HPDE6-E6E7 (cell line): ENCODE measurements at regions not wholly inside any gene's neighbourhood (a gene's known extent, or its start where the extent isn't known, plus 50 kb on each side); places are given as distances from the start of the nearest gene placed in this dataset.
"Not testable (repeated sequence)": the region's sequence is repeated elsewhere in the genome, so short reads cannot be mapped to it uniquely, and the experiment has no call there.

Experiments used
- DNase-seq: peaks from one replicate; pipeline ENCODE4 v3.0.0; 2011; ENCODE audit warnings: missing footprints; ENCODE audit errors: extremely low spot score

- no peak for DNase-seq
Measured at GRCh38 chrX:10965174-10965798, 145.8 kb upstream of the HCCS start.

DNA sequence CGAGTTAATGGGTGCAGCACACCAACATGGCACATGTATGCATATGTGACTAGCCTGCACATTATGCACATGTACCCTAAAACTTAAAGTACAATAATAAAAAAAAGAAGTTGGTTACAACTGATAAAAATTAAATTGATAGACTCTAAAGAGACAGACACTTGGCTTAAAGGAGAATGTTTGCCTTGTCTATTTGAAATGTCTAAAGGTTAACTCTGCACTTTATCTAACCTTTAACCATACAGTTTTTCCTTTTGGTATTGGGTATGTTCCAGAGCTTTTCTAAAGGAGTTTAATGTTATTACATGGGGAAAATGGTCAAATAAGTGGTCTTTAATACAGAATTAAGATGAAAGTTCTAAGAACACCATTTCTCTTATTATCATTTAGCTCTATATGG is 145.1 kb upstream of the HCCS start:
- DNase-seq = no peak

GRCh38 chrX:10971176-10971575 is 140.0 kb upstream of the HCCS start:
- no peak for DNase-seq

GRCh38 chrX:10971759-10972158 is 139.4 kb upstream of the HCCS start:
- DNase-seq = no peak

- no peak for DNase-seq
Measured at GRCh38 chrX:10972706-10973105, 138.4 kb upstream of the HCCS start.

DNA sequence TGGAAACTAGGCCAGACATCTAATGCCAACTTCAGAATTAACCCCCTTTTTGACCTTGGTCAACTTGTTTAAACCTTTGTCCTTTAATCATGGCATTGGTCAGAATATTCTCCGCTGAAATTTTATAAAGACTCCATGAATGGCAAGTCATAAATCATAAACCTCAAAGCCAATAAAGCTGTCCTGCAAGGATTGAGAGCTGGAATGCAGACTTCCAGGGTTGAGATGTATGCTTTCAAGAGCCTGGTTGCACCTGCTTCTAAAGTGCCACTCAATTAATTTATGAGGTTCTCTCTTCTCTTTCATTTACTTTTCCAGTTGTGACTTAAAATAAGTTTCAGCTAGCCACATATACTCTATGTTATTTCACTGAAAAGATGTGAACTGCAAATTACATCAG is 136.2 kb upstream of the HCCS start:
- DNase-seq = no peak

- peak; percentile 7 for DNase-seq
Measured at GRCh38 chrX:10979956-10980355, 131.2 kb upstream of the HCCS start.

- DNase-seq = no peak
Measured at GRCh38 chrX:10981506-10981905, 129.6 kb upstream of the HCCS start.

- no peak for DNase-seq
Measured at GRCh38 chrX:10983526-10983925, 127.6 kb upstream of the HCCS start.

- DNase-seq = no peak
Measured at GRCh38 chrX:10984213-10984612, 126.9 kb upstream of the HCCS start.

GRCh38 chrX:10986616-10987015 is 124.5 kb upstream of the HCCS start:
- DNase-seq = no peak

GRCh38 chrX:10988653-10989052 is 122.5 kb upstream of the HCCS start:
- DNase-seq = no peak

GRCh38 chrX:10989386-10989785 is 121.7 kb upstream of the HCCS start:
- no peak for DNase-seq

GRCh38 chrX:10990418-10990817 is 120.7 kb upstream of the HCCS start:
- DNase-seq = no peak

DNA sequence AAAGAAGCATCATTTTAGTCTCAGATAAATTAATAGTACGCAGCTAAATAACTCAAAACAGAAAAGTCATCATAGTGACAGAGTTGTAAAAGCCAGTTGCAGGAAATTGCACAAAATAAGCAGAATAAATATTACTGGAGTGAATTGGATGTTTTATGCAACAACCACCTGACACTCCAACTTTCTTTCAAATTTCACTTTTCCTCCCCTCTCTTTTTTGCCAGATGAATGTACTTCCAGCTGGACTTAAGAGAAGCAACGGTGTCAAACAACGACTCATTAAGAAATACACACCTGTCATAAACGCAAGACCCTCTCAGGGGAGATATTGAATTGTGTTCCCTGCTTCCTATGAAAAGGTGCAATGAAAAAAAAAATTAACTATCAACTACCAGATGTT is 120.2 kb upstream of the HCCS start:
- no peak for DNase-seq

- DNase-seq = no peak
Measured at GRCh38 chrX:10992110-10992509, 119.0 kb upstream of the HCCS start.

DNA sequence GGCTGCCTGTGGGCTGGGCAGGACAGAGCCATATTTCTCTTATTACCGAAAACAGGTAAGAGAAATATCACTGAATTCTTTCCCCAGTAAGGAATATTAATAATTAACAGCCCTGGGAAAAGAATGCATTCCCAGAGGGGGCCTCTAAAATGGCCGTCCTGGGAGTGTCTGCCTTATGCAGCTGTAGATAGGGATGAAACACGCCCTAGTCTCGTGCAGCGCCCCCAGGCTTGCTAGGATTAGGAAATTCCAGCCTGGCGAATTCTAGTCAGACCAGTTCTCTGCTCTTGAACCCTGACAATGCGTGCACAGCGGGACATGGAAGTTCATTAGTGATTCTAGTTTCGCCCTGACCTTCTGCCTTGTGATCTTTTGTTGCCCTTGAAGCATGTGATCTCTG is 104.1 kb upstream of the HCCS start:
- not testable (repeated sequence) for DNase-seq

- DNase-seq = no peak
Measured at GRCh38 chrX:11010476-11010875, 100.7 kb upstream of the HCCS start.

DNA sequence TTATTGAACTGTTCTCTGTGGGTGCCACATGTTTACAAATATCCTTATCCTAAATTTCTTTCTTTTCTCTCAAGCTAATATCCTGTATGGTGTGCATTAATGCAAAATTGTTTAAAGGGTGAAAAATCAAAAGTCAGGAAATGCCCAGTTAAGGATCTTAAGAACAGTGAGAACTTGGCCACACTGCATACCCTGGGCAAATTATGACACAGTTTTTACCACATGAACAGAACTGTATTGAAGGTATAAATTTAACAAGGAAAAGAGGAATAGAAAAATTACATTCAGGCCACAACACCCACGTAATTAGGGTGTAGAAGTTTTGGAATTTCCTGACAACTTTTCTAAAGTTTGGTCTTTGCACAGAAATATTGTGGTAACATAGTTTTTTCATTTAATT is 94.4 kb upstream of the HCCS start:
- DNase-seq = no peak

DNA sequence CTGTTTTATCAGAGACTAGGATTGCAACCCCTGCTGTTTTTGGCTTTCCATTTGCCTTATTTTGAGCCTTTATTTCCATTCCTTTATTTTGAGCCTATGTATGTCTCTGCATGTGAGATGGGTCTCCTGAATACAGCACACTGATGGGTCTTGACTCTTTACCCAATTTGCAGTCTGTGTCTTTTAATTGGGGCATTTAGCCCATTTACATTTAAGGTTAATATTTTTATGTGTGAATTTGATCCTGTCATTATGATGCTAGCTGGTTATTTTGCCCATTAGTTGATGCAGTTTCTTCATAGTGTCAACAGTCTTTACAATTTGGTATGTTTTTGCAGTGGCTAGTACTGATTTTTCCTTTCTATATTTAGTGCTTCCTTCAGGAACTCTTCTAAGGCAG is 88.5 kb upstream of the HCCS start:
- DNase-seq = not testable (repeated sequence)

DNA sequence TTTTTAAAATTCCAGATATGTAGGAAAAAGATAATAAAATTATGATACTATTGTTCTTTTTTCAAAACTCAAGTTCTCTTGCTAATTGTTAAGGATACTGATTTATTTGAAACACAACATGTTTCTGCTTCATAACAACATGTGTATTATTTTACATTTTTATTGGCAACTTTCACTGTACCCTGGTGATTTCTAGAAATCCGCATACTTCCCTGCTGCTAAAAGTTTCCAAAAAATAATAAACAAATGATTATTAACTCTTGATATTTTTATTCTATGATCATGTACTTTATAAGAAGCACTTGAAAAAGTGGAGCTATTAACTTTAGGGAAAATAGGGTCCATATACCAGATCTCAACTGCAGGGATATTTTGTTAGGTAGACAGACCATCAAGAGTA is 71.2 kb upstream of the HCCS start:
- no peak for DNase-seq

GRCh38 chrX:11040405-11040804 is 70.7 kb upstream of the HCCS start:
- DNase-seq = no peak

DNA sequence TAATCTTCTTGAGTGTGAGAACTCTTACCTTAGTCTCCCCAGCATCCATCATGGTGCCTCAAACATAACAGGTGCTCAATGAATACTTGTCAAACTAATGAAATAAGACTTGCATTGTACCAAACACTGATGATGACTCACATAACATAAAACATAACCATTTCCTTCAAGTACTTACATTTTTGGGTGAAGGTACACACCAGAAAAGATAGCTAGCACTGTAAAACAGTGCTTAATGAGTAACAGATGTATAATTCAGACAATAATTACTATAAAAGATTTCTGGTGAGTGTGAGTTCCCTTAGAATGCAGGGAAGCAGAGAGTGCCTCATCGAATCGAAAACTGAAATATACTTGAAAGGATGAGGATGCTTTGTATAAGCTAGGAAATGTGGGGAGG is 70.1 kb upstream of the HCCS start:
- DNase-seq = no peak

DNA sequence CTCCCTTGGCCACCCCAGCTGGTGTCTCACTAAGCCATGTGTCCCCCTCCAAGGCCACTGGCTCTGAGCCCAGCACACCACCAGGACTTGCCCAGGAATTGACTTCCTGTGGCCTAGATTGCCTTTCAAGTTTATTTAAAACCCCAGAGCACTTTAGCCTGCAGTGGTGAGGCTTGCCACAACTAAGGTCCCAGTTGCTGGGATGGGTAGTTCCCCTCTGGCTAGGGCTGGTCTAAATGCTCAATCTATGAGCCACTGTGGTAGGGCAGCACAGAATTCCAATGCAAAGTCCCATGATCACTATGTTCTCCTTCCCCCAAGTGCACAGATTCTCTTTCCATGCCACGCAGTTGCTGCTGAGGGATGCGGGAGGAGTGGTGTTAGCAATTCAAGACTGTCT is 61.1 kb upstream of the HCCS start:
- no peak for DNase-seq

GRCh38 chrX:11053351-11053750 is 57.8 kb upstream of the HCCS start:
- no peak for DNase-seq
